GM21576 (cell line): ENCODE measurements at regions not wholly inside any gene's neighbourhood (a gene's known extent, or its start where the extent isn't known, plus 50 kb on each side); places are given as distances from the start of the nearest gene placed in this dataset.
"Not testable (repeated sequence)": the region's sequence is repeated elsewhere in the genome, so short reads cannot be mapped to it uniquely, and the experiment has no call there.

Experiments used
- ATAC-seq: cut with Tn5 transposase; IDR thresholded peaks from one replicate; pipeline ENCODE4 v1.9.1; 2021; ENCODE audit warnings: mild to moderate bottlenecking, moderate library complexity; ENCODE audit not compliant: unreplicated experiment

- no peak for ATAC-seq
Observed at GRCh38 chr15:96165081-96165480, 165.4 kb upstream of the NR2F2 start.

DNA sequence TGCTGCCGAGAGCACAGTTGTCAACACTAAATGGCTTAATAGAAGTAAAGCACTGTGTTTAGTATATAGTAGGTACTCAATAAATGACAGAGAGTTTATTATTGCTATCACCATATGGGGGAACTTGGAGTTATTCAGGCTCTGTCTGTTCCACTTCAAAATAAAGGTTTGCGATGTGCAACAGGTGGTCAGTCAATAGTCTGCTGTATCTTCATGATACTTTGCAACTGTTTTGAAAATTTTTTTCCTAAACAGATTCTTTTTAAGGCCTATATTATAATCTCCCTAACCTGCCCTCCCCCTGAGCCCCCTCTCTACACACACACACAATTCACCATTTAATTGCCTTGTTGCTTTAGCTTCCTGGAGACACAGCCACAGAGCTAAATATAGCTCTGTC is 164.7 kb upstream of the NR2F2 start:
- ATAC-seq, result no peak

- no peak for ATAC-seq
Observed at GRCh38 chr15:96166223-96167200, 164.0 kb upstream of the NR2F2 start.

DNA sequence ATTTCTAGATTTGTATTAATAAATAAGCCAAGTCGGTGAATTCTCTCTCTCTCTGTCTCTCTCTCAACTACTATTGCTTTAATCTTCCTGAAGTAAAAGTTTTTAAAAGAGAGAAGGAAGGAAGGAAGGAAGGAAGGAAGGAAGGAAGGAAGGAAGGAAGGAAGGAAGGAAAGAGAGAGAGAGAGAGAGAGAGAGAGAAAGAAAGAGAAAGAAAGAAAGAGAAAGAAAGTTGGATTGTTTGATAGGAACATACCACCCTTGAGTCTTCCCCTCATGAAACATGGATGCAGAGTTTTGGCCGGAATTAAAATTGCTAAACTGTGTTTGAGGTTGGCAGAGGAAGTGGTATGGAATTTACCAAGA is 159.9 kb upstream of the NR2F2 start:
- not testable (repeated sequence) for ATAC-seq

GRCh38 chr15:96170979-96171739 is 159.3 kb upstream of the NR2F2 start:
- no peak for ATAC-seq

DNA sequence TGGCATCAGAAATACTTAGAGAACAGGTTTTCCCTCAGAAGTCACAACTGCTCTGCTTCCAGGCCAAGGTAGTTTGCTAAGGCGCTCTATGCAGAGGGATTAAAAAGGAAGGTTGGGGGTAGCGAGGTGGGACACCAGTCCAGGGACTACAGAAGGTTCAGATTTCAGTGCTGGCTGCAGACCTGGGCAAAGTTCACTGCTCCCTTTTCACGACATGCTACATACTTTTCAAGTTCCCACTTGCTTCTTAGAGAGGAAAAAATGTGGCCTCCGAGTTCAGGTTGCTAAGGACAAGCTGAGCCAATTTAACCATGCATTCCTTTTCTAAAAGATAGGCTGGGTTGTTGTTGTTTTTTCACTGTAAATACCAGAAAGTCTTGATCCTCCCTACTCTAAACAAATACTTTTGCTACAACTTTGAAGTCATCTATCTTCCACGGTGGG is 158.6 kb upstream of the NR2F2 start:
- no peak for ATAC-seq

DNA sequence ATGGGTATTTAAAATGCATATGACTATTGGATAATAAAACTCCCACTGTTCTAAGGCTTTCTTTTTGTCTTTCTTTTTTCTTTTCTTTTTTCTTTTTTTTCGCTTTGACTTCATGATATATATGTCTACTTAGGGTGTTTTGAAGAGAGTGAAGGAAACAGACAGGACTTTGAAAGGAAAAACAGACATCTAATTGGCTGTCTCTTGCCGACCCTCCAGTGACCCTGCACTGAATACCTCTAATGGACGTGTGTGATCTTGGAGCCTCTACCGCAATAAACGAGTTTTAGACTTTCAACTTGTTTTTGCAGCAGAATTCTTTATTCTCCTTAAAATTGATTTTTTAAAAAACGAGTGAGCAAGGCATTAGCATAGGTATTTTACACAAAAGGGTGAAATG is 158.1 kb upstream of the NR2F2 start:
- no peak for ATAC-seq

GRCh38 chr15:96176831-96177230 is 153.7 kb upstream of the NR2F2 start:
- ATAC-seq, result no peak

DNA sequence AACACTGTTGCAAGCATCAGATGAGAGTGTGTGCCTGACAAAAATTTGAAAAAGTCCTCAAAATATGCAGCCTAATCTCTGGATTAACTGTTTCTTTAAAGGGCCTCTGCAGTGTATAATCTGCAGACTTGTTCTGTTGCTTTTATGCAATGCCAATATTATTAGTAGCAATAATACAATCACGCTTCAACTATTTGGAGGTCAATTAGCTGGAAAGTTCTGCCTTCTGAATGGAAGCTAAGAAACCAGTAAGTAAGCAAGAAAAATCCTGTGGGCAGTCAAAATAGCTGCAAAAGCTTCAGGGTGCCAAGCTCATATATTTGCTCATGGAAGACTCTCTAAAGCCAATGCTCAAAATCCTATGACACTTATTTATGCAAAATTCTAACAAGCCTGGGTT is 153.2 kb upstream of the NR2F2 start:
- ATAC-seq, result no peak

DNA sequence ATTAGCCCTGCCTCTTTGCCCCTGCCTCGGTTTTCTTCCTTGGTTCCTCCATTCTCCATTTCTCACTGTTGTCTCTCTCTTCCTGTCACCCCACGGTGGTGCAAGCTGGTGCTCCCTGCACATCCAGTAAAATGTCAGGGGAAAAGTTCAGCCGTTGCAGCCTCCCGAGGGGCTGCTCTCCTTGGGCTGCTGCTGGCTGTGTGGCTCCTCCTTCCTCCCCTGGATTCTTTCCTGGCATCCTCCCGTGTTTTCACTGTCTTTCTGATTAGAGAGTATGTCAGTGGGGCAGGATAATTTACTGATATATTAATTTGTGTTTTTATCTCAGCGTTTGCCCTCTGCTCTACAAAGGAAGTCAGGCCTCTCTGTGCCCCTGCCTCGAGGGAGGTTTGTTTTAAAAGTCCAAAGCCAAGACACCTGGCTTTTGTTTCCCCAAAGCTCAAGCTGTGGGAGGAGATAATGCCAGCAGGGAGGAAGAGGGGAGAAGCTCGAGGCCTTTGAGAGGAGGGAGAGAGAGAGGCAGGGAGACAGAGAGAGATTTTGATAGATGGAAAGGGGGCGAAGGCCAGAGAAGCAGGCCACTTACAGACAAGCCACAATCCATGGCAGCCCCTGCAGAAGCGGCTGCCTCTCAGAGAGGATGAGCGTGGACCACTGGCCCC is 150.3 kb upstream of the NR2F2 start:
- ATAC-seq, result no peak

- ATAC-seq, result no peak
Observed at GRCh38 chr15:96181217-96181616, 149.3 kb upstream of the NR2F2 start.

- no peak for ATAC-seq
Observed at GRCh38 chr15:96181873-96182301, 148.6 kb upstream of the NR2F2 start.

DNA sequence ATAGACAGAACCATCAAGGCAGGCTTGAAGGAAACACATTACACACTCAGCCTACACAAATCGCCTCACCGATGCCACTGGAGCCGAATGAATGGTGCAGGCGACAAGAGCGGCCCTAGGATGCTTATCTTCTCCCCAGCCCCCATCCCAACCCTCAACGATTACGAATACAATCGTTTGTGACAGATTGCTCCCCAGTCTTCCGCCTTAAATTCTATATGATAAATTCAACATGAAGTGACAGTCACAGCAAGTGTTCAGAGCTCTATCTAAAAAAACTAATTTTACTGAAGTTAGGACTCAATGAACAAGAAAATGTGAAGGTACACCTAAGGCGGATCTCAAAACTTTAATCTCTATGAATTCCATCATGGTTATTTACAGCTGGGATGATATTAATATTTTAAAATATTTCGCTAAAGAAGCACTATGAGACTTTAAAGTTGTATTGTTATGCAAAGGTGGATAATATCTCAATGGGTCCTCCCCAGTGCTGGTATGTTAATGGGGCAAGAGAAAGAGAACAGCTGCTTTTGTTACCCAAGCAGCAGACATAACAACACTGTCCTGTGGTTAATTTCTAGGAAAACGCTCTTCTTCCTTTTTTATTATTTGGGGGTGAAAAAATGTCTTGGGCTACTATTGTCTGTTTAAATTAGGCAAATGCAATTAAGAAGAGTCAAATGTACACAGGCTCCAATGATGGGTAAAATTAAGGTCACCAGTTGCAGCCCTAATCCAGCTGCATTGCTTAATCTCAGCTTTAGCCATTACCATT is 147.6 kb upstream of the NR2F2 start:
- no peak for ATAC-seq

- ATAC-seq, result no peak
Observed at GRCh38 chr15:96183514-96183850, 147.0 kb upstream of the NR2F2 start.

DNA sequence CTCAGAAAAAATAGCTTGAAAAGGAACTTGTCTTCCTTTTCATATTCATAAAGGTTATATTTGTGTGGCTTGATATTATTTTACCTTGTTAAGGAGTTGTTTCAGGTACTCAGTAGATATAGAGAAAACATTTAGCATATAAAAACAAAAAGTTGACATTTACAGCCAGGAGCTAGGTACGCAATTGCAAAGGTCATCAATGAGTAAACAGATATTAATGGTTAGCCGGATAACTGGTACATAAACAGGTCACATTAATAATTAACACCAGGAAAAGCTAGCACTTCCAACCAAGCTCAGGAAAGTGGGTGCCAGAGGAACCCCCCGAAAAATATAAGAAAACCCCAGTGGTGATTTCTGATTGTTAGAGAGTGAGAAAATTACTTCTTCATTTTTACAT is 146.6 kb upstream of the NR2F2 start:
- ATAC-seq, result no peak

DNA sequence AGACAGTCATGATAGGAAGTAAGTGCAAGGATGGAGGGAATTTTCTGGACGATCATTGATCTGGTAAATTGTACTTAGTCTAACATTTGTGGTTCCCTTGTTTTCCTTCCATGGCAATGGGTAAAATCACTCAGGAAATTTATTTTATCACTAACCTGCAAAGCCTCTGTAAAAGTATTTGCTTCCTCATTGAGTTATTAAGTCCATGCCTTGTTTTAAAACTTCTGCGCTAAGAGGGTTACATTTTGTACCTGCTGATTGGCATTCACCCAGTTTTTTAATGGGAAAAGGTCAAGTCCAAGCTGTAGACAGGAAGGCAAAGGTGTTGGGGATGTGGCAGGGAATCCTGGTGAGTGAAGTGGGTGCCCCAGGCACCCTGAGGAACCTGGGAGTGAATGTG is 146.2 kb upstream of the NR2F2 start:
- ATAC-seq, result no peak

DNA sequence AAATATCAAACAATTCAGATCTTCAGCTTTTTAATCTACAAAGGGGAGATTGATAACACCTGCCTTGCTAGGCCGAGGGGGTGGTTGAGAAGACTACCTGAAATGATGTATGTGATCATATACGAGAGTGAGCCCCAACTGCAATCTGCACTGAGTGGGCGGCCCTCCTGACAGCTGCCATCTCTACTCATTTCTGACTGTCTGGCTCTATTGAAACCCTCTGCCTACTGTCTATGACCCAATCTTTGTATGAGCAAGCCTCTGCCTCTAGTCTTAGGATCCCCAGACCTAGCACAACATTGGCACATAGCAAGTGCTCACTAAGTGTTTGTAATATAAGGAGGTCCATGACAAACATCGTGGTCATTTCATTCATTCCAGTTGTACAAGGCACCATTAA is 144.4 kb upstream of the NR2F2 start:
- ATAC-seq, result no peak

- no peak for ATAC-seq
Observed at GRCh38 chr15:96187341-96188305, 142.9 kb upstream of the NR2F2 start.

- ATAC-seq, result no peak
Observed at GRCh38 chr15:96197721-96198120, 132.8 kb upstream of the NR2F2 start.

DNA sequence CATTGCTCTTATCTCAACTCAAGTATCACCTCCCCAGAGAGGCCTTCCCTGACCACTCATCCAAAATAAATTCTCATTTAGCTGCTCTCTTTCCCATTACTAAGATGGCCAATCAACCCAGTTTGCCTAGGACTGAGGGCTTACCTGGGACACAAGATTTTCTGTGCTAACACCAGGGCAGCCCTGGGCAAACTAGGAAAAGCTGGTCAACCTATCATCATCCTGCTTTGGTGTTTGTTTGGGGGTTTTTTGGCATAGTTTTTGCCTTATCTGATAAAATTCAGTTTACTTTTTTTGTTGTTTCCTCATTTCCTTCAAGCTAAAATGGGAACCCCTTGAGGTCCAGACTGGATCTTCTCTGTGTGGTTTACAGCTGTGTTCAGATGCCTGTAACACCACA is 131.4 kb upstream of the NR2F2 start:
- ATAC-seq, result no peak
